ENCODE measurements at regions not wholly inside any gene's neighbourhood (a gene's known extent, or its start where the extent isn't known, plus 50 kb on each side); places are given as distances from the start of the nearest gene placed in this dataset.
"Not testable (repeated sequence)": the region's sequence is repeated elsewhere in the genome, so short reads cannot be mapped to it uniquely, and the experiment has no call there.

DNA sequence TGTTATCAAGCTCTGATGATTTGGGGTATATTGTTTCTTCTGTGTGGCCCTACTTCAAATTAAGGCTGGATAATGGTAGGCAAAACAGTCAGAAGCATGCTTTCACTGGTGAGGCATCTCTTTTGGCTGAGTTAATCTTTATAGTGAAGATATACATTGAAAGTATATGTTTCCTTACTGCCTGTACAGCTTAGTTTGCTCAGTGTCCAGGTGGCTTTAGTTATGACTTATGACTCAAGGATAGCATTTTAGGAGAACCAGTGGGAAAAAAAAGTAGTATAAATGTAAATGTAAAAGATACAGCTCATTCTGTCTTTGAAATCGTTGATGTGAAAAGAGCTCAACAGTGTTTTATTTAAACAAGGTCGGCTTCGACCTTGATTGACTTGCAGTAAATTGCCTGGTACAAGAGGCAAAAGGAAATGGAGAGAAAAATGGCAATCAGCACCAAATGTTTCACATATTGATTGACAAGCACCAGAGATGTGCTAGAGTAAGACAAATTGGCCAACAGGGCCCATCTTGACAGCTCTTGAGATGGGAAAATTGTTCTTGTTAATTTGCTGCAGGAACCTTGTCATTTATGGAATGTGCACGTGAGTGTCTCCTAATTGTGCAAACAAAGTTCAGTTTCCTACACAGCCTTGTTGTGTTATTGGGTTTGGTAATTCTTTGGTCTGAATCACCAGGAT, 447.4 kb upstream of the WWC1 start:
- peak; percentile 75 for DNase-seq

DNA sequence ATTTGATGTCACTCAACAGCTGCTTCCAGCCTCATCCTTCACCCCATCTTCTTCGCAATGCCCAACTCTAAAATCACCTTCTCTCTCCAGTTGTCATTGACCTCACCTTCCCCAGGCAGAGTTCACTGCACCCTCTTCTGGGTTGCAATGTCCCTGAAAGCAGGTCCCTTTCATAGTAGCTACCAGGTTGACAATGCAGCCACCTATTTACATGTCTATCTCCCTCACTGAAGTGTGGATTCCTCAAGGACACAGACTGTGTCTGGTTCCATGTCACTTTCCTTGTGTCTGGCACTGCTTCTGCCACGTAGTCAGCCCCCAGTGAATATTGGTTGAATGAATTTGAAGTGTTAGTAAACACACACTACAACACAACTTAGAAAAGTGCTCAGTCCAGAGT, 445.5 kb upstream of the WWC1 start:
- no peak for DNase-seq

- DNase-seq: peak; percentile 19
Measured at GRCh38 chr5:167849874-167850273, 441.6 kb upstream of the WWC1 start.

DNA sequence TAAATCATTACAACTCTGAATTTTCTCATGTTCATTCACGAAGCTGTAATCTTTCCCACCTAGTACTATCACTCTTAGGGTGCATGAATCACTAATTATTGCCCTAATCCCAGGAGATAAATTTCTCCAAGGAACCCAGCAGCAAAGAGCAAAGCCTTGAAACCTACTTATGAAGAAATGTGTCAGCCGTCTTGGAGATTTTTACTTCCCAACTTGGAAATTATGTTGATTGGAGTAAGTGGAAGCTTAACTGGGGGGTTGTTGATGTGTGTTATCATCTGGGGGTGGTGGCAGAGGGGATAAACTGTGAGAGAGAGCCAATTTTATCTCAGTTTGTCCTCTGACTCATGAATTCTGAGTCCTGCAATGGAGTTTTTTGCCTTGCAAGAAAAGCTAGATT, 440.5 kb upstream of the WWC1 start:
- DNase-seq: peak; percentile 81

DNA sequence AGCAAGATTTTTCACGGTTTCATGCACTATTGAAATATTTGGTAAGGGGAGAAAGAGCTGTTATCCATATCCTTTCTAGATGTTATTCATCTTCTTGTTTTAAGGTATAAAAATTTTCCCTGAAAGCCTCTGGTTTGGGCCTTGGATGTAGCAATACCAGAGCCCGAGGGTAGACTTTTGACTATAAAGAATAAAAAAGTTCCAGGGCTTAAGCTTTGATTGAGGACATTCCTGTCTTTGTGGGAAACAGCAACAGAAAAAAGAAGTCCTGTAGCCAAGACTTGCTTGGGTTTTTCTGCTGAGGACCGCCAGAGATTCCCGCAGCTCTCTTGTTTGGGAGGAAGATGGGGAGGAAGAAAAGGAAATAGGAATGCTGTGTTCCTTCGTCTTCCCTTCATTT, 440.0 kb upstream of the WWC1 start:
- peak; percentile 26 for DNase-seq

DNA sequence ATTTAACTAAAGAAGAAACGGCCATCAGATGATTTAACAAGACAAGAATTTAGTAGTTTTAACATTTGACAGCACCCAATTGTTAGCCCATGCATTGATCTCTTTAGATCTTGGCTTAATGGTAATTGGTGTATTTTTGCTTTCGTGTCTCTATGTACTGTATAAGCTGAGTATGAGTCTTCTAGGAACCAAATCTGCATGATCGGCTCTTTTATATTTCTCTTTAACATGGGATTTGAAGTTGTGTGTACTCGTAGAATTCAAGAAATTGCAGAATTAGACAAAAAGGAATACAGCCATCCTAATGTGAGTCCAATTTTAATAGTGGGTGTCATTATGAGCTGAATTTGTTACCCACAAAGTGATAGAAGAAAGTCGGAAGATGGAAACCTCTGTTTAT, 438.9 kb upstream of the WWC1 start:
- no peak for DNase-seq

DNA sequence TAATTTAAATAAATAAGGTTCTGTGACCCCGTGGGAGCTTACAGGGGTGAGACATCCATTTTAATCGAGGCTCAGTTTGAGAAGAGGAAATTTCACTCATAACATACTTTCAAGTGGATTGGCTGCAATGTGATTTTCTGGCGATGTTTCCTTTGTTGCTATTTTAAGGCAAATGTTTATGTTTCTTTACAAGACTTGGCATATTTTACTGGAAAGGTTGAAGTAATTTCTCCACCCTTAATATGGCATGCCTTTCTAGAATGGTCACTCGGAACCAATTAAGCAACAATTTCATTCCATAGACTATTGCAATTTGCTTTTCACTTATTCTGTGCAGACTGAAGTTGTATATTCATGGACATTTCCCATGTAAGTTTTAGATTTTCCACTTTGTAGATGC, 438.0 kb upstream of the WWC1 start:
- peak; percentile 90 for DNase-seq

DNA sequence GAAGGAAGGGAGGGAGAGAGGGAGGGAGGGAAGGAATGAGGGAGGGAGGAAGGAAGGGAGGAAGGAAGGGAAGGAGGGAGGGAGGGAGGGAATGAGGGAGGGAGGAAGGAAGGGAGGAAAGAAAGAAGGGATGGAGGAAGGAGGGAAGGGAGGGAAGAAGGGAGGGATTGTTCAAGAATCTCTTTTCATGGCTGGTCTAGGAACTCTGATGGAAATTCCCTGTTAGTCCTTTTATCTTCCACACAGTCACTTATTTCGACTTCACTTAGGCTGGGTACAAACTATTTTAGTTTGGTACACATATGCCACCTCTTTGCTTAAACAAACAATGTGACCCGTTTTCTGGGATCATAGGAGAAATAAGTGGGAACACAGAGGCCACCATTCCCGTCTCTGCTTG, 435.6 kb upstream of the WWC1 start:
- DNase-seq: no peak

DNA sequence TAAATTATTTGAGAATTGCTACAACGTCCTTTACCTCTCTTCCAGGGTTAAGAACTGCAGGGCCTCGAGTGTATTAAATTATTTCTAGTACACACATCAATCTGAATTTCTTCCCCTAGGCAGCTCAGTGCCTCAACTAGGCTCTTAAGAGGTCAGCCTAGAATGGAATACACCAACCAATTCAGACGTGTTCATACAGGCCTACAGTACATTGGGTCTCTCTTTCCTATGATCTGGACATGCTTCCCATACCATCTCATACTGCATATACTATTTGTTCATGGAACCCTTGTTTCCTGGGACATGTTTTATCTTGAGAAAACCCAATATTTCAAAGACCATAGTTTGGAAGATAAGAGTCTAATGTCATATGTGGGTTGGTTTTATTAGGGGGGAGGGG, 434.1 kb upstream of the WWC1 start:
- no peak for DNase-seq

GRCh38 chr5:167858186-167858855, 433.1 kb upstream of the WWC1 start:
- not testable (repeated sequence) for DNase-seq

DNA sequence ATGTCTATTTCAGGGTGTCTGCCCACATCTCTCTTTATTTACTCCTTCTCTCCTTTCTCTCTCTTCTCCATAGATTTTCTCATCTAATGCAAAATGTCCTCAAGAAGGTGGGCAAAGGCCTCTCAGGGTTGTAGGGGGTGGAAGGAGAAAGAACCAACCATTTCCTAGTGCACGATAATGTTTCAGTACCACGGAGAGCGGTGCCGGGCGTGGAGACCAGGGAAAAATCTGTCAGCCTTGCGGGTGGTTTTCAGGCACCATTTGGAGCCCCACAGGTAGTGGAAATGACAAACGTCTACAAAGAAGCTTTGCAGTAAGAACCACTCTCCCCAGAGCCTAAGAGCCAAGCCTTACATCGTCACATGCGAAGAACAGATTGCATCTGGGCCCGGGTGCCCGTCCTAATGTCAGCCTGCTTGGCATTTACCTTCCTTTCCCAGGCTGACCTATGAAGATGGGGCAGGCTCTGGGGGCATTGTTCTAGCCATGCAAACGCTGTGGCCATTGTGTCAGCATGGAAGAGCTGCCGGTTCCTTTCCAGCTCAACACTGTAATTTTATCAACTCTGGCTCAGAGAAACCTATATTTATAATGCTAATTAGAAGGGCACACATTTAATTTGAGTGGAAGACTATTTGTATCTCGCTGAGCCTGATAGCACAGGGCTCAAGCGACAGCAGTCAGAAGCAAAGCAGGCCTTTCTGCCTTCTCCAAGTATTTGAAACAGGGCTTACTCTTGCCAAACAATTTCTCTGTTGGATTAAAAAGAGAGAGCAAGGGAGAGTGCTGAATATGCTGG, 430.1 kb upstream of the WWC1 start:
- DNase-seq: peak; percentile 35

GRCh38 chr5:167861928-167862426, 429.5 kb upstream of the WWC1 start:
- no peak for DNase-seq

- no peak for DNase-seq
Measured at GRCh38 chr5:167863883-167864282, 427.6 kb upstream of the WWC1 start.

DNA sequence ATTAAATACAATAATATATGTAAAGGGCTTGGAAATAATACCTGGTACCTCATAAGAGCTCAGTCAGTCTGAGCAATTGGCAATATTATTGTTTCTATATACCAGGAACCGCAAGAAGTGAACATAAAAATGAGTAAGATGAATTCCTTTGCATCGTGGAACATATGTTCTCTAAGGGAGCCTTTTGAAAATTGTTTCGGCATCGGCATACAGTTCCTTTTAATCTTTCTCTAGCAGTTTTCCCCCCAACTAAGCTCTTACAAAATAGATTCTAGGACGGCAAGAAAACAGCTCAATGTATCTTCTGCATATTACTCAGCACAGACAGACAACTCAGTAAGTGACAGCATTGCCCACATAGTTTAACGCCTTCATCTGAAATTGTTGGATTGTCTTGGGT, 426.6 kb upstream of the WWC1 start:
- peak; percentile 52 for DNase-seq

DNA sequence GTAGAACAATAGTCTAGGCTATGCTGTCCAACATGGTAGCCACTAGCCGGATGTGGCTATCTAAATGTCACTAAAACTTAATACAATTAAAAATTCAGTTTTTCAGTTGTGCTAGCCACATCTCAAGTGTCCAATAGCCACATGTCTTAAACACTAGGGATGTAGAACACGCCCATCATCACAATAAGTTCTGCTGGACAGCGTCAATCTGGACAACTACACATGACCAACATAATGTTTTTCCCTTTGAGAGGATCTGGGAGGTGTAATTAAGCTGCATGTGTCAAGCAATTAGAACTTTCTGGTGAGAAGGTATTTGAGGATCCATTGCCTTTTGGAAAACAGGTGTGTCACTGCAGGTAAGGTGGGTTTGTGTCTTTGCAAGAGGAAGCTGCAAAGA, 424.6 kb upstream of the WWC1 start:
- no peak for DNase-seq

DNA sequence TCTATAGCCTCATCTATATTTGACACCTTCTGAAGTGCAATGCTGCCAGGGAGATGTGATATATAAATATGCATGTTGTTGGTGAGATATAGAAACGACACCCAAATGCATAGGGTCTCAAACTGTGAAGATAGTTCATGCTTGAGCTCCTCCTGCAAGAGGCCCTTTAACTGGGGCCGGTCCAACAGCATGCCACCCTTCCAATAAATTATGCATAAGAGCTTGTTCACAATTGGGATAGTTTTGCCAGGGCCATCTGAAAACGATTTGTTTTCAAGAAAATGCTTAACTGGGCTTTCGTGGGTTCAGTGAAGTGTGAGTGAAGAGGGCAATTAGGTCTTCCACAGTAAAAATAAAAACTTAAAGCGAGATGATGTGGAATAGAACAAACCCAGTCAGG, 424.2 kb upstream of the WWC1 start:
- no peak for DNase-seq

GRCh38 chr5:167869125-167869524, 422.3 kb upstream of the WWC1 start:
- DNase-seq: no peak

- peak; percentile 89 for DNase-seq
Measured at GRCh38 chr5:167870055-167870454, 421.4 kb upstream of the WWC1 start.

DNA sequence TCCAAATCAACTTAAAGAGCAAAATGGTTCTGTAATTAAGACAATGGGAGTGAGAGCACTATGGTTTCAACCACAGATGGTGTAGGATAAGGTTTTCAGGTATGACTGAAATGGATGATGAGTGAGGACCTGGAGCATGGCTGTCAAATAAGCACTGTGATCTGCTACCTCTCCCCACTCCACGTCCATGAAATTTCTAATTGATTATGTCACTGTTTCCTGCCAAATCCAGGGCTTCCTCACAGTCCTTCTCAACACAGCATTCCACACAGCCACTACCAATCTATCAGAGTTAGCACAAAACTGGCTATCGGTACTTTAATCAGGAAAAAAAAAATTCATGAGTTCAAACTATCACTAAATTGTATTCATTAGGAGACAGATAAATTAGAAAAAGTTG, 420.4 kb upstream of the WWC1 start:
- DNase-seq: peak; percentile 69

- peak; percentile 38 for DNase-seq
Measured at GRCh38 chr5:167872791-167873190, 418.7 kb upstream of the WWC1 start.

DNA sequence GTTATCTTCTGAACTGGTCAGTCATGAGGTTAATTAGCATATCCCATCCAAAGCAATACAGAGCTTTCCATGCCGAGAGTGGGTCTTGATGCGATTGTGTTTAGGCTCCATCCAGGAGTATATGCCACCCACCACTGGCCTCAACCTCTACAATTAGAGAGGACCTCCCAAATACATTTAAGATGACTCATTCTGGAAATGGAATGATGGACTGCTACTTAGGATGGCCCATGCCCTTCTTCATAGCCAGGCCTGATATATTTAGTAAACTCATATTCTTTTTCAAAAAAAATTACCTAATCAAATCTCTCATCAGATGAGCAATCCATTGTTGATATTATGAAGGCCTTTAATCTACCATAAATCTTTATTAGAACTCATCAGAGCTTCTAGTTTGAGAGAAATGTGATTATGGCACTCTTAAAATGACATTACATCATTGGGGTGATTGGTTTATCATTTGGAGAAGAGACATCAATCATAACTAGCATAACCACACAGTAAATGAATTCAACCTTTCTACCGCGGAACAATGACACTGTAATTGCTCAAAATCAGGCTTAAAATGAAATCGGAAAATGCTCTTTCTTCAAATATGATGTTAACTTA, 414.2 kb upstream of the WWC1 start:
- no peak for DNase-seq

DNA sequence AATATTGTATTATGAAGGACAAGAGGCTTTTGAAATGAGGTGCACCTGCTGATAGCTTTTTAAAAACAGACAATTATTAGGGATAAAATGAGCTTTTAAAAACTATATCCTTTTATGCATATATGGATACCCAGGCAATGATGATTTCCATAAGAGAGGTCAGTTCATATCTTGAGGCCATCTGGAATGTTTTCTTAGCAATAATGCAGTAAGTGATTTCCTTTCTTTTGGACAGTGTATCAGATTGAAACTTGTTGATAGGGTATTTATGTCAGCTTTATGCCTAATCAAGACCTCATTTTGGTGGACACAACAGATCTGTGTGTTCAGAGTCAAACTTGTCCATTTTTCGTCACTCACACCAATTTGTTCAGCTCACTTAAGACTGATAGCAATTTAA, 413.5 kb upstream of the WWC1 start:
- no peak for DNase-seq

DNA sequence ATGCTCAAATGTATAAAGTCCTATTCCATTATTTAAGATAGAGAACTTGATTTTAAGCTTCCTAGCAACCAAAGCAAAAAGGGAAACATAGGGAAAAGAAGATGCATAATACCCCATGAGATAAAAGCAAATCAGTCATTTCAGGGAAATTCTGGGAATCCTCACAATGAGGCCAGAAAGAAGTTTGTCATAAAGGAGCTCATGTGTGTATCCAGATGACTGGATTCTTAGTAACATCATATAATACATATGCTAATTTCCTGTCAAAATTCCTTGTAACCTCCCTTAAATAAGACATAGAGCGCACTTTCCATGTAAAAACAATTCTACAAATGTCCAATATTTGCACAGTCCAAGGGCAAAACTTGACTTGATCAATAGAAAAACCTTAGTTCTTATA, 411.0 kb upstream of the WWC1 start:
- DNase-seq: peak; percentile 60

Measured in fibroblast of skin of right biceps (primary cell).